LNCaP clone FGC (cell line): ENCODE measurements at regions not wholly inside any gene's neighbourhood (a gene's known extent, or its start where the extent isn't known, plus 50 kb on each side); places are given as distances from the start of the nearest gene placed in this dataset.
A peak's percentile ranks its signal among the peaks of the same experiment; 100 is the strongest.

Source experiments
- DNase-seq: peaks from one replicate; pipeline ENCODE4 v3.0.0-alpha.2; 2011; ENCODE audit warnings: low read depth
- H3K4me3 ChIP-seq: 2 replicates; pipeline ENCODE4 v1.5.1; 2011; ENCODE audit warnings: mild to moderate bottlenecking, low read depth, low read length, control low read depth
- CTCF ChIP-seq: IDR thresholded peaks from 2 replicates; pipeline ENCODE4 v1.5.1; 2012; ENCODE audit warnings: mild to moderate bottlenecking; ENCODE audit not compliant: control insufficient read depth, insufficient read depth; ENCODE audit errors: extremely low read depth

DNA sequence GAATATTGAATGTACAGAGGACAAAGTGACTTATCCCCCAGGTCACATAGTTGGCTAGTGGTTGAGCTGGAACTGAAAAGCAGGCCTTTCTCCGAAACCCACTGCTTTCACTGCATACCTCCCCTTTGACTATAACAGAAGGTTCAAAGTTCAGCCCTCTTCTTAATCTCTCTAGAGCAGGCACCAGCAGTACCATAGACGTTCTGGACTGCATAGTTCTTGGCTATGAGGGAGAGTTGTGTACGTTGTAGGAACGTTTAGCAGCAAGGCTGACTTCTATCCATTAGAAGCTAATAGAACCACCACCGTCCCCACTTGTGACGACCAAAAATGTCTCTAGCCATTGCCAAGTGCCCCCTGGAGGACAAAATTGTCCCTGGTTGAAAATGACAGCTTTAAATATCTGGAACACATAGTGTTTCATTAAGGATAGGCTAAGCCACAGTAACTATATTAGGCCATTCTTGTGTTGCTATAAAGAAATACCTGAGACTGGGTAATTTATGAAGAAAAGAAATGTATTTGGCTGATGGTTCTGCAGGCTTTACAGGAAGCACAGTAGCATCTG lies 123.8 kb upstream of the MTHFD1L start:
- no peak for DNase-seq
- TF ChIP-seq CTCF = no peak
- H3K4me3 ChIP-seq = no peak overlapping the region

- TF ChIP-seq CTCF = no peak
- H3K4me3 ChIP-seq = no peak overlapping the region
- DNase-seq = no peak
These were observed 120.8 kb upstream of the MTHFD1L start for GRCh38 chr6:150744522-150745260.

DNA sequence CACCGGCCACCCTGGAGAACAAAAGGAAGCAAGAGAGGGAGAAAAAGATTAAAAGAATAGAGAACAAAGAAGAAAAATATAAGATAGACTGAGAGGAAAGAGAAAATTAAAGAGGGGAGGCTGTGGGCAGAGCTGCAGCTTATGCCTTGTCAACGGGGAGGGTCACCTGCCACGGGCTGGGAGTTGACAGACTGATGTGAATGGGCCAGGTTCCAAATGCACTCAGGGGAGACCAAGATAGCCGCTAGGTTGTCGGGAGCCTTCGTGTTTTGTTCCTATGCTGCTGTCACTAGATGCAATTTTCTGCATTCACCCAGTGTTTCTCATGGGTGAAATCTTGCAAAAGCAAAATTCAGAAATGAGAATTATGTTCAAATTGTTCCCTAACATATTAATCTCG lies 119.6 kb upstream of the MTHFD1L start:
- DNase-seq = no peak
- H3K4me3 ChIP-seq = no peak overlapping the region
- no peak for TF ChIP-seq CTCF

- TF ChIP-seq CTCF = no peak
- no peak overlapping the region for H3K4me3 ChIP-seq
- no peak for DNase-seq
These were observed 118.3 kb upstream of the MTHFD1L start for GRCh38 chr6:150747155-150747554.

- H3K4me3 ChIP-seq = no peak overlapping the region
- TF ChIP-seq CTCF = no peak
These were observed 116.3 kb upstream of the MTHFD1L start for GRCh38 chr6:150749091-150749670.

DNA sequence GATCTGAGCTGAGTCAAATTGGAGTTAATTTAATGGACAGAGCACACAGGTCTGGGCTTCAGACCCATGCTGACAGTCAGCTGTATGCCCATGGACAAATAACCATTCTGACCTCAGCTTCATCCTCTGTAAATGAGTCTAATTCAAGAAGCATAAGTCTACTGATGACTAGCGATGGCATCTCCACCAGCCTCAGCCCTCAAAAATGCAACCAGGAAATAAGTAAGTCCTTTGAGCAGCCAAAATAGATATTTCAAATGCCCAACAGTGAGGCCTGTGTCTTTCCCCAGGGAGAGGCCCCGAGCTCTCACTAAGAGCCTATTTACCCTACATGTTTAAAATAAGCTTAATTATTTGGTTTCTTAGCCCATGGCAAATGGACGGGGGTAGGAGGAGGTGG lies 114.2 kb upstream of the MTHFD1L start:
- no peak for TF ChIP-seq CTCF
- DNase-seq = no peak

More at GRCh38 chr6:150749091-150749670, 116.3 kb upstream of the MTHFD1L start:
- DNase-seq = peak; percentile 66

More for the DNA sequence above, 114.2 kb upstream of the MTHFD1L start:
- no peak overlapping the region for H3K4me3 ChIP-seq
